Activated B cell treated with CpG ODN at 0.5 μM for 24 hours (primary cell): ENCODE measurements at regions not wholly inside any gene's neighbourhood (a gene's known extent, or its start where the extent isn't known, plus 50 kb on each side); places are given as distances from the start of the nearest gene placed in this dataset.

Source experiments
- ATAC-seq: fragments of 200-7000 bp; cut with Tn5 transposase; one replicate; pipeline ENCODE4 v1.10.0; 2021; ENCODE audit warnings: low read depth, mild to moderate bottlenecking, moderate library complexity
- CTCF ChIA-PET: fragments of 350-600 bp; sonication (Branson Sonifier 250); formaldehyde crosslinking; loops from one replicate; lab custom pipeline; 2021; ENCODE audit warnings: antibody characterized with exemption; lab: Charles Lee
- POLR2A ChIA-PET: fragments of 350-600 bp; sonication (Branson Sonifier 250); formaldehyde crosslinking; loops from one replicate; lab custom pipeline; 2021; ENCODE audit warnings: antibody characterized with exemption; lab: Charles Lee
- DNase-seq: peaks from one replicate; pipeline ENCODE4 v3.0.0; 2022
- H3K27ac Mint-ChIP-seq: one replicate; pipeline ENCODE4 v1.8.0; 2020; ENCODE audit warnings: mixed read lengths
- H3K27me3 Mint-ChIP-seq: one replicate; pipeline ENCODE4 v1.8.0; 2021; ENCODE audit warnings: mixed read lengths
- H3K36me3 Mint-ChIP-seq: one replicate; pipeline ENCODE4 v1.8.0; 2021; ENCODE audit warnings: low read depth, mixed read lengths
- H3K4me1 Mint-ChIP-seq: one replicate; pipeline ENCODE4 v1.8.0; 2021; ENCODE audit warnings: mixed read lengths
- H3K4me3 Mint-ChIP-seq: one replicate; pipeline ENCODE4 v1.8.0; 2020; ENCODE audit warnings: mild to moderate bottlenecking, mixed read lengths
- H3K9me3 Mint-ChIP-seq: one replicate; pipeline ENCODE4 v1.8.0; 2020; ENCODE audit warnings: mixed read lengths
- CTCF ChIP-seq: fragments of 200-600 bp; IDR thresholded peaks from one replicate; pipeline ENCODE4 v1.8.0; 2022; ENCODE audit warnings: antibody characterized with exemption, mild to moderate bottlenecking
- intact Hi-C: fragments of 100-400 bp; cut with micrococcal nuclease; formaldehyde crosslinking; loops from one replicate; pipeline ENCODE4 v1.15.1; 2024

- DNase-seq, result no peak
- H3K36me3 Mint-ChIP-seq, result no peaks in the 10 kb centered on the region
- H3K4me3 Mint-ChIP-seq, result no peak overlapping the region
- H3K4me1 Mint-ChIP-seq, result no peaks in the 10 kb centered on the region
- ATAC-seq, result no peak
- no peaks in the 10 kb centered on the region for H3K27me3 Mint-ChIP-seq
- intact Hi-C loops, result no loop called here
- POLR2A ChIA-PET, result no interaction called here
- H3K9me3 Mint-ChIP-seq, result peaks cover 4% of the 10 kb centered on the region
- no peak overlapping the region for H3K27ac Mint-ChIP-seq
- TF ChIP-seq CTCF, result no peak
- CTCF ChIA-PET, result no interaction called here
These were observed 110.7 kb upstream of the CDH18 start for GRCh38 chr5:20098694-20099093.

- Mint-ChIP-seq H3K27ac (no peak overlapping the region), H3K4me1 (no peaks in the 10 kb centered on the region), H3K4me3 (no peak overlapping the region), H3K27me3 (no peaks in the 10 kb centered on the region), H3K9me3 (no peaks in the 10 kb centered on the region), H3K36me3 (no peaks in the 10 kb centered on the region)
- CTCF ChIA-PET, result no interaction called here
- intact Hi-C loops, result no loop called here
- POLR2A ChIA-PET, result no interaction called here
- DNase-seq, result no peak
- no peak for TF ChIP-seq CTCF
- ATAC-seq, result no peak
These were observed 100.4 kb upstream of the CDH18 start for GRCh38 chr5:20088361-20088760.

GRCh38 chr5:20087299-20087698 is 99.3 kb upstream of the CDH18 start:
- ATAC-seq (no peak), DNase-seq (no peak)
- TF ChIP-seq CTCF, result no peak
- H3K9me3 Mint-ChIP-seq, result no peaks in the 10 kb centered on the region
- no peaks in the 10 kb centered on the region for H3K4me1 Mint-ChIP-seq
- no peak overlapping the region for H3K27ac Mint-ChIP-seq
- POLR2A ChIA-PET, result no interaction called here
- H3K4me3 Mint-ChIP-seq, result no peak overlapping the region
- intact Hi-C loops, result no loop called here
- no peaks in the 10 kb centered on the region for H3K36me3 Mint-ChIP-seq
- H3K27me3 Mint-ChIP-seq, result no peaks in the 10 kb centered on the region
- CTCF ChIA-PET, result no interaction called here

- no peak for DNase-seq
- ATAC-seq, result no peak
- CTCF ChIA-PET, result no interaction called here
- no peaks in the 10 kb centered on the region for H3K4me1 Mint-ChIP-seq
- H3K4me3 Mint-ChIP-seq, result no peak overlapping the region
- POLR2A ChIA-PET, result no interaction called here
- H3K27me3 Mint-ChIP-seq, result no peaks in the 10 kb centered on the region
- H3K36me3 Mint-ChIP-seq, result no peaks in the 10 kb centered on the region
- TF ChIP-seq CTCF, result no peak
- no peak overlapping the region for H3K27ac Mint-ChIP-seq
- H3K9me3 Mint-ChIP-seq, result peaks cover 2% of the 10 kb centered on the region
- intact Hi-C loops, result no loop called here
These were observed 89.2 kb upstream of the CDH18 start for GRCh38 chr5:20077186-20077585.

- POLR2A ChIA-PET, result no interaction called here
- DNase-seq (no peak), ATAC-seq (no peak)
- H3K27ac Mint-ChIP-seq, result no peak overlapping the region
- H3K27me3 Mint-ChIP-seq, result no peaks in the 10 kb centered on the region
- CTCF ChIA-PET, result no interaction called here
- TF ChIP-seq CTCF, result no peak
- H3K9me3 Mint-ChIP-seq, result no peaks in the 10 kb centered on the region
- H3K4me3 Mint-ChIP-seq, result no peak overlapping the region
- no peaks in the 10 kb centered on the region for H3K4me1 Mint-ChIP-seq
- intact Hi-C loops, result no loop called here
- no peaks in the 10 kb centered on the region for H3K36me3 Mint-ChIP-seq
These were observed 68.9 kb upstream of the CDH18 start for GRCh38 chr5:20056933-20057332.
